Activated T-cell treated with anti-CD3 and anti-CD28 coated beads, Interleukin-2, amount 50 U/mL, for 4 hours (primary cell): ENCODE measurements at regions not wholly inside any gene's neighbourhood (a gene's known extent, or its start where the extent isn't known, plus 50 kb on each side); places are given as distances from the start of the nearest gene placed in this dataset.
A peak's percentile ranks its signal among the peaks of the same experiment; 100 is the strongest.
"Not testable (repeated sequence)": the region's sequence is repeated elsewhere in the genome, so short reads cannot be mapped to it uniquely, and the experiment has no call there.

ENCODE experiments used
- ATAC-seq, 2 donors: fragments of 200-7000 bp; cut with Tn5 transposase; one replicate each; pipeline ENCODE4 v1.10.0; 2021
- DNase-seq: peaks from one replicate; pipeline ENCODE4 v3.0.0-alpha.2; 2020
- H3K27me3 Mint-ChIP-seq: one replicate; pipeline ENCODE4 v1.8.0; 2021; ENCODE audit warnings: low read depth, mixed read lengths
- H3K36me3 Mint-ChIP-seq: one replicate; pipeline ENCODE4 v1.8.0; 2022; ENCODE audit warnings: mixed read lengths; ENCODE audit not compliant: insufficient read depth
- H3K4me1 Mint-ChIP-seq: one replicate; pipeline ENCODE4 v1.8.0; 2021; ENCODE audit warnings: low read depth, mixed read lengths
- H3K4me3 Mint-ChIP-seq: one replicate; pipeline ENCODE4 v1.8.0; 2021; ENCODE audit warnings: mild to moderate bottlenecking, moderate library complexity, mixed read lengths
- H3K9me3 Mint-ChIP-seq: one replicate; pipeline ENCODE4 v1.8.0; 2021; ENCODE audit warnings: mixed read lengths

GRCh38 chr6:71007298-71007697 is 50.4 kb upstream of the B3GAT2 start:
- not testable (repeated sequence) for H3K4me3 Mint-ChIP-seq, H3K4me1 Mint-ChIP-seq, H3K9me3 Mint-ChIP-seq, ATAC-seq, DNase-seq, H3K36me3 Mint-ChIP-seq
- H3K27me3 Mint-ChIP-seq = peaks cover 24% of the 10 kb centered on the region

DNA sequence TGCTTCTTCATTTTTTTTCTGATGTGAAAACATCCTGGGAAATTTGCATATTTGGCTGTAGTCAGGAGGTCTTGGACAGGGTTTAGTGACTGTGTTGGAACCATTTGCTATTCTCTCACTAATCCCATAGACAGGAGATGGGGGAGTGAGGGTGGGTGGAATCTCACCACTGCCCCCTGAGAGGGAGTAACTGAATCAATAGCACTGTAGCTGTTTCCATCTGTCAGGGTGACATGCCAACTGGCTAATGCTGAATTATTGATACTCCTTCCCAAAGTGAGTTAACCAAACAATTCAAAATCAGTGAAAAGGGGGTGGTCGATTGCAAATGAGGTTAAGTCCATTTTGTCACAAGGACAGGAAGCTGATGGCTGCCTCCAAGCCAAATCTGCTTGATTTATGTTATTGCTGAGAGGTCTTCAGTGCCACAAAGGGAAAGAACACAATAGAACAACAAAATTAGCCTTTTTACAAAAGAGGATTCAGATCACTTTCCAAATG is 55.1 kb upstream of the B3GAT2 start:
- Mint-ChIP-seq H3K36me3 (no peaks in the 10 kb centered on the region), H3K9me3 (no peaks in the 10 kb centered on the region), H3K4me3 (no peak overlapping the region), H3K4me1 (no peaks in the 10 kb centered on the region), H3K27me3 (peaks cover 32% of the 10 kb centered on the region)
- no peak for DNase-seq
- no peak for ATAC-seq

GRCh38 chr6:71012866-71013469 is 56.1 kb upstream of the B3GAT2 start:
- no peaks in the 10 kb centered on the region for H3K9me3 Mint-ChIP-seq
- DNase-seq (no peak), ATAC-seq (peak; percentile 56 to 58)
- no peak overlapping the region for H3K4me3 Mint-ChIP-seq
- H3K4me1 Mint-ChIP-seq = no peaks in the 10 kb centered on the region
- H3K27me3 Mint-ChIP-seq = peaks cover 32% of the 10 kb centered on the region
- no peaks in the 10 kb centered on the region for H3K36me3 Mint-ChIP-seq

- H3K4me1 Mint-ChIP-seq = no peaks in the 10 kb centered on the region
- no peaks in the 10 kb centered on the region for H3K9me3 Mint-ChIP-seq
- DNase-seq (no peak), ATAC-seq (no peak)
- no peak overlapping the region for H3K4me3 Mint-ChIP-seq
- no peaks in the 10 kb centered on the region for H3K36me3 Mint-ChIP-seq
- peaks cover 29% of the 10 kb centered on the region for H3K27me3 Mint-ChIP-seq
Measured at GRCh38 chr6:71015392-71015791, 58.5 kb upstream of the B3GAT2 start.

- ATAC-seq (no peak), DNase-seq (no peak)
- no peaks in the 10 kb centered on the region for H3K27me3 Mint-ChIP-seq
- H3K4me3 Mint-ChIP-seq = no peak overlapping the region
- H3K4me1 Mint-ChIP-seq = no peaks in the 10 kb centered on the region
- no peaks in the 10 kb centered on the region for H3K9me3 Mint-ChIP-seq
- H3K36me3 Mint-ChIP-seq = no peaks in the 10 kb centered on the region
Measured at GRCh38 chr6:71028236-71028876, 71.5 kb upstream of the B3GAT2 start.

- no peak for ATAC-seq
- no peak overlapping the region for H3K4me3 Mint-ChIP-seq
- no peaks in the 10 kb centered on the region for H3K9me3 Mint-ChIP-seq
- H3K36me3 Mint-ChIP-seq = no peaks in the 10 kb centered on the region
- DNase-seq = no peak
- no peaks in the 10 kb centered on the region for H3K27me3 Mint-ChIP-seq
- no peaks in the 10 kb centered on the region for H3K4me1 Mint-ChIP-seq
Measured at GRCh38 chr6:71028877-71029252, 72.0 kb upstream of the B3GAT2 start.

DNA sequence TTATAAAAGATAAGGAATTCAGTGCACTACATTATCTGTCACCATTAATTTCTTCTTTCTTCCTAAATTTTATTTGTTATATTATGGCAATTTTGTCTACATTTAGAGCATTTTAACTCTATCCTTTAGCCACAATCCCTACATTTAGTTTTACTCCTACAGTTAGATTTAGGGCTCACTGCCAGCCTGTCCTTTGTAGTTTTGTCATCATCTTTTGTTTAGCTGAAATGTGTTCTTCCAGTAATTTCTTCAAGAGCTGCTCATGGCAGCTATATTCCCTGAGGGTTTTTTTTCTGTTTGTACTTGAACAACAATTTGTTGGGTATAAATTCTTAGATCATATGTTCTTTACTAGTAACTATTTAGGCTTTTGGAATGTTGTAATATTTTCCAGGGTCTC is 72.7 kb upstream of the B3GAT2 start:
- Mint-ChIP-seq H3K27me3 (no peaks in the 10 kb centered on the region), H3K4me1 (no peaks in the 10 kb centered on the region), H3K36me3 (no peaks in the 10 kb centered on the region), H3K4me3 (no peak overlapping the region), H3K9me3 (no peaks in the 10 kb centered on the region)
- ATAC-seq = no peak
- no peak for DNase-seq

GRCh38 chr6:71031912-71032311 is 75.1 kb upstream of the B3GAT2 start:
- ATAC-seq (no peak), DNase-seq (no peak)
- Mint-ChIP-seq H3K9me3 (no peaks in the 10 kb centered on the region), H3K4me3 (no peak overlapping the region), H3K36me3 (no peaks in the 10 kb centered on the region), H3K27me3 (no peaks in the 10 kb centered on the region), H3K4me1 (no peaks in the 10 kb centered on the region)

DNA sequence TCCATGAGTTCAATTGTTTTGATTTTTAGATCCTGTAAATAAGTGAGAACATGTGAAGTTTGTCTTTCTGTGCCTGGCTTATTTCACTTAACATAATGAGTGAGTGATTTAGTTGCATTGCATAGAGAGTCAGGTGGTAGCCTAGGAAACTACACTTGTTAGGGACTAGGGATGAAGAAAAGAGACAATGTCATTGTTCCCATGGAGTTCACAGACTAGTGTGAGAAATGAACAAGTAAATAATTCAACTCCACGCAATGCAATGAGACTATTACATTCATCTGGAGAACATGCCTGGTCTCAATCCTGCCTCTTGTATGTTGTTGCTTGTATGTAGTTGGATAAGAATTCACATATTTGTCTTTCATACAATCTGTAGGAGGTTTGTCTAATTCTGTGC is 76.3 kb upstream of the B3GAT2 start:
- Mint-ChIP-seq H3K27me3 (peaks cover 3% of the 10 kb centered on the region), H3K36me3 (no peaks in the 10 kb centered on the region), H3K4me1 (no peaks in the 10 kb centered on the region), H3K4me3 (no peak overlapping the region), H3K9me3 (no peaks in the 10 kb centered on the region)
- no peak for DNase-seq
- ATAC-seq = no peak

DNA sequence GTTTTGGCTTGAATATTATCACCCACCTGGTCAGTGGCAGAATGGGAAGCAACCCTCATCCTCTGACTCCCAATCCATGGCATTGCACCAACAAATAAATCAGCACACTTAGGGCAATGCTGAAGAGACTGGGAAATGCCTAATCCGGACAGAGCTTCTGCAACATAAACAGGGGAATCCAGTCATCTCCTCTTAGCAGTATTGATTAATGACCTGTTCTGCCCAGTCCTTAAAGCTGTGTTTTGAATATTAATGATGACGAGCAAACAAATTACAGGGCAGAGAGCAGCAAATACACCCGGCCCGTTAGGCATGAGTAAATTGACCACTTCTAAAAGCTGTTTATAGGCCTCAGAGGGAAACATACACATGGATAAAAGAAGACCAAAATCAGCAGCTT is 77.0 kb upstream of the B3GAT2 start:
- H3K4me3 Mint-ChIP-seq = no peak overlapping the region
- no peaks in the 10 kb centered on the region for H3K4me1 Mint-ChIP-seq
- H3K36me3 Mint-ChIP-seq = no peaks in the 10 kb centered on the region
- peaks cover 3% of the 10 kb centered on the region for H3K27me3 Mint-ChIP-seq
- DNase-seq (no peak), ATAC-seq (no peak)
- H3K9me3 Mint-ChIP-seq = no peaks in the 10 kb centered on the region

DNA sequence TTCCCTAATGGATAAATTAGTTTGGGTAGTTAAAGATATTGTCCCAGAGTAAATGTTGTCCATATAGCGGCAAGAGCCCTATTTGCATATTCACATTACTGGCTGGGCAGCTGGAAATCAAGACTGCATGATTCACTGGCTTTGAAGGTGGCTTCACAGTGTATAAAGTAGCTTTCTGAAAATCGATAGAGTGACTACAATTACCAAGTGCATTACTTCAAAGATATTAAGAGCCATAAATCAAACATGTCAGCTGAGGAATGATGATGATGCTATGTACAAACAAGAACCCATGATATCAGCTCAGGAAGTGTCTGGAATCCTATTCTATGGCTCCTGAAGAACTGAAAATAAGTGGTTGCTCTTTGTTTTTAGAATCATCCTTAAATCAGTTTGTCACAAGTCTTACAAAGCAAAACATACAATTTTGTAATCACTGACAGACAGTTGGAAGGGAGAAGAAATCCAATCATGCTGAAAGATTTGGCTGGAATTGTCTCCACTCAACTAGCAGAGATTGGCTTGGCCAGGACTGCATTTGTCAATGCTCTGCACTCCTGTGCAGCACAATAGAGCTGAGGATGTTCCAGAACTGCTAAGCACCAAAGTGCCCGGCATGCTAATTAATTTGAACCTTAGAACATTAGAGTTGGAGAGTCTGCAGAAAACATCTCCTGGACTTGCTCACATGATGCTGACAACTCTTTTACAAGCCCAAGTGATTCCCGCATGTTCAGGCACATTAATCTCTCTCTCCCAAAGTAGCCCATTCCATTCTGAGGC is 77.9 kb upstream of the B3GAT2 start:
- DNase-seq (no peak), ATAC-seq (no peak)
- H3K4me1 Mint-ChIP-seq = no peaks in the 10 kb centered on the region
- no peaks in the 10 kb centered on the region for H3K36me3 Mint-ChIP-seq
- H3K27me3 Mint-ChIP-seq = peaks cover 3% of the 10 kb centered on the region
- H3K4me3 Mint-ChIP-seq = no peak overlapping the region
- H3K9me3 Mint-ChIP-seq = no peaks in the 10 kb centered on the region

DNA sequence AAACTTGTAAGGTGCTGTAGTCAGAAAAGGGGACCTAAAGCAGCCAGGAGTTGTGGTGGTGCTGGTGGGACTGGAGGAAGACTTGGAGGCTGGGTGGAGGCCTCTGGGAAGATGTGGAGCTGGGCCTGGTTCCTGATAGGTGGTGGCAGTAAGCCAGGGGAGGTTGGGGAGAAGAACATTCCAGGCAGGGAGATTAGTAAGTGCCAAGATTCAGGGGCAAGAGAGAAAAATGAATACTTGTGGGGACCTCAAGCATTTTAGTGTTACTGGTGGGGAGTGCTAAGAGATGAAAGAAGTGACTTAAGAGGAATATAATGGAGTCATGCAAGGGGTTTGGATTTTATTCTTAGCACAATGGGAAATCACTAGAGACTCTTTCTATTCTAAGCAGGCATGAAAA is 79.0 kb upstream of the B3GAT2 start:
- DNase-seq = no peak
- Mint-ChIP-seq H3K9me3 (no peaks in the 10 kb centered on the region), H3K4me3 (no peak overlapping the region), H3K4me1 (no peaks in the 10 kb centered on the region), H3K36me3 (no peaks in the 10 kb centered on the region), H3K27me3 (peaks cover 6% of the 10 kb centered on the region)
- no peak for ATAC-seq

DNA sequence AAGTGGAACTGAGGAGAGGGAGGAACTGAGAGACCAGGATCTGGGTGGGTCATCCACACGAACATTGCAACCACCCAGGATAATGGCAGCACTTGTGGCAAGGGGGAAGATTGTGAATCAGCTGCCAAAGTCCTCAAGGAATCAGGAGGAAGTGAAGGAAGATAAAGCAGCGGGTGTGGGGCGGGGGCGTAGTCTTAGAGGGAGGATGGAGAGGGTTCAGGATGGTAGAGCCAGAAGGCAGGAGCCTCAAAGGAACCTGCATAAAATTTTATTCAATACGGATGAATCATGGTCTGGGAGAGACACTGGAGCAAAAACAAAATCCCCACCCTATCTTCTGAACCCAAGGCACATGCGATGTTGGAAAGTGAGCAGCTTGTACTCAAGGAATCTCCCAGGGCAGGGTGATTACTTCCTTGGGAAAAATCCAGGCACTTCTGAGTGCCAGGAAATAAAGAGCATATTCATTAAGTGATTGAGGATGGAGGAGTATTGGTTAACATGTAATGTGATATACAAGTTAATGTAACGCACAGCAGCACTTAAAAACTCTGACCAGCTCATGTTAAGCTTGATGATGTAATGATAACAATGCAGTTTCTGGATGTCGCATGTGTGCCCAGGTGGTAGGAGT is 82.0 kb upstream of the B3GAT2 start:
- ATAC-seq (no peak), DNase-seq (no peak)

GRCh38 chr6:71040043-71040442 is 83.2 kb upstream of the B3GAT2 start:
- peaks cover 7% of the 10 kb centered on the region for H3K27me3 Mint-ChIP-seq
- no peaks in the 10 kb centered on the region for H3K9me3 Mint-ChIP-seq
- no peak overlapping the region for H3K4me3 Mint-ChIP-seq
- H3K4me1 Mint-ChIP-seq = no peaks in the 10 kb centered on the region
- no peaks in the 10 kb centered on the region for H3K36me3 Mint-ChIP-seq
- ATAC-seq (no peak), DNase-seq (no peak)

More for the DNA sequence above, 82.0 kb upstream of the B3GAT2 start:
- Mint-ChIP-seq H3K27me3 (peaks cover 7% of the 10 kb centered on the region), H3K4me1 (no peaks in the 10 kb centered on the region), H3K36me3 (no peaks in the 10 kb centered on the region), H3K9me3 (no peaks in the 10 kb centered on the region), H3K4me3 (no peak overlapping the region)
